ENCODE measurements at regions not wholly inside any gene's neighbourhood (a gene's known extent, or its start where the extent isn't known, plus 50 kb on each side); places are given as distances from the start of the nearest gene placed in this dataset.

- Histone ChIP-seq H3K36me3 (ENCODE audit: control insufficient read depth, insufficient read depth, low read length) (no peaks in the 10 kb centered on the region), H3K27me3 (replicated peaks; ENCODE audit: control insufficient read depth, insufficient read depth, low read length) (no peaks in the 10 kb centered on the region), H3K4me3 (ENCODE audit: low read depth, low read length) (no peak overlapping the region), H3K9me3 (no peaks in the 10 kb centered on the region), H3K4me1 (no peaks in the 10 kb centered on the region)
- no peaks in the 10 kb centered on the region for H3K36me3 Mint-ChIP-seq (ENCODE audit: insufficient read depth, unreplicated experiment)
- intact Hi-C loops (cut with micrococcal nuclease; ENCODE audit: unreplicated experiment): no loop called here
- TF ChIP-seq CTCF (IDR thresholded peaks at IDR 0.05; ENCODE audit: insufficient read depth in 1 of 2, low read depth in 1 of 2, low read length in 1 of 2, severe bottlenecking in 1 of 2, unreplicated experiment in 1 of 2): no peak
- H3K4me3 Mint-ChIP-seq (ENCODE audit: unreplicated experiment): no peak overlapping the region
- H3K27ac Mint-ChIP-seq (ENCODE audit: unreplicated experiment): no peak overlapping the region
- H3K9me3 Mint-ChIP-seq (ENCODE audit: unreplicated experiment): peaks cover 19% of the 10 kb centered on the region
- CTCF ChIA-PET: interaction anchor here (0.6 kb wide), 1 partner anchor 81 kb away, joined by 3 read pairs; no protein-coding TSS in a partner anchor
- peaks cover 8% of the 10 kb centered on the region for H3K4me1 Mint-ChIP-seq (ENCODE audit: low read depth, unreplicated experiment)
- no TSS peak for BruUV-seq (replicated peaks)
- no peaks in the 10 kb centered on the region for H3K27me3 Mint-ChIP-seq (ENCODE audit: insufficient read depth, unreplicated experiment)
- POLR2A ChIA-PET: no interaction called here
- DNase-seq: no peak
Observed at GRCh38 chr12:76664731-76665130, 99.2 kb upstream of the ZDHHC17 start.

- no TSS peak for BruUV-seq (replicated peaks)
- ChIA-PET CTCF (no interaction called here), POLR2A (no interaction called here)
- Histone ChIP-seq H3K4me1 (no peaks in the 10 kb centered on the region), H3K36me3 (ENCODE audit: control insufficient read depth, insufficient read depth, low read length) (no peaks in the 10 kb centered on the region), H3K9me3 (no peaks in the 10 kb centered on the region), H3K27me3 (replicated peaks; ENCODE audit: control insufficient read depth, insufficient read depth, low read length) (no peaks in the 10 kb centered on the region), H3K4me3 (ENCODE audit: low read depth, low read length) (no peak overlapping the region)
- no peak for DNase-seq
- Mint-ChIP-seq H3K4me1 (ENCODE audit: low read depth, unreplicated experiment) (peaks cover 8% of the 10 kb centered on the region), H3K4me3 (ENCODE audit: unreplicated experiment) (no peak overlapping the region), H3K36me3 (ENCODE audit: insufficient read depth, unreplicated experiment) (no peaks in the 10 kb centered on the region), H3K27ac (ENCODE audit: unreplicated experiment) (no peak overlapping the region), H3K9me3 (ENCODE audit: unreplicated experiment) (peaks cover 19% of the 10 kb centered on the region), H3K27me3 (ENCODE audit: insufficient read depth, unreplicated experiment) (no peaks in the 10 kb centered on the region)
- intact Hi-C loops (cut with micrococcal nuclease; ENCODE audit: unreplicated experiment): no loop called here
- no peak for TF ChIP-seq CTCF (IDR thresholded peaks at IDR 0.05; ENCODE audit: insufficient read depth in 1 of 2, low read depth in 1 of 2, low read length in 1 of 2, severe bottlenecking in 1 of 2, unreplicated experiment in 1 of 2)
Observed at GRCh38 chr12:76666290-76666835, 97.6 kb upstream of the ZDHHC17 start.

- no peaks in the 10 kb centered on the region for H3K27me3 ChIP-seq (replicated peaks; ENCODE audit: control insufficient read depth, insufficient read depth, low read length)
- POLR2A ChIA-PET: no interaction called here
- no peaks in the 10 kb centered on the region for H3K36me3 Mint-ChIP-seq (ENCODE audit: insufficient read depth, unreplicated experiment)
- H3K9me3 Mint-ChIP-seq (ENCODE audit: unreplicated experiment): peaks cover 9% of the 10 kb centered on the region
- no peak overlapping the region for H3K4me3 ChIP-seq (ENCODE audit: low read depth, low read length)
- CTCF ChIA-PET: no interaction called here
- intact Hi-C loops (cut with micrococcal nuclease; ENCODE audit: unreplicated experiment): no loop called here
- H3K9me3 ChIP-seq: no peaks in the 10 kb centered on the region
- H3K4me3 Mint-ChIP-seq (ENCODE audit: unreplicated experiment): no peak overlapping the region
- no peaks in the 10 kb centered on the region for H3K4me1 ChIP-seq
- no TSS peak for BruUV-seq (replicated peaks)
- no peaks in the 10 kb centered on the region for H3K36me3 ChIP-seq (ENCODE audit: control insufficient read depth, insufficient read depth, low read length)
- DNase-seq: no peak
- H3K27ac Mint-ChIP-seq (ENCODE audit: unreplicated experiment): no peak overlapping the region
- no peaks in the 10 kb centered on the region for H3K27me3 Mint-ChIP-seq (ENCODE audit: insufficient read depth, unreplicated experiment)
- TF ChIP-seq CTCF (IDR thresholded peaks at IDR 0.05; ENCODE audit: insufficient read depth in 1 of 2, low read depth in 1 of 2, low read length in 1 of 2, severe bottlenecking in 1 of 2, unreplicated experiment in 1 of 2): no peak
- peaks cover 8% of the 10 kb centered on the region for H3K4me1 Mint-ChIP-seq (ENCODE audit: low read depth, unreplicated experiment)
Observed at GRCh38 chr12:76669981-76670380, 93.9 kb upstream of the ZDHHC17 start.

Measured in Caco-2 (cell line).